SH-SY5Y (cell line): ENCODE measurements at regions not wholly inside any gene's neighbourhood (a gene's known extent, or its start where the extent isn't known, plus 50 kb on each side); places are given as distances from the start of the nearest gene placed in this dataset.

Source experiments
- GATA2 ChIP-seq: IDR thresholded peaks from 2 replicates; pipeline ENCODE4 v1.6.1; 2011; ENCODE audit warnings: mild to moderate bottlenecking, low read depth, low read length
- GATA3 ChIP-seq: IDR thresholded peaks from 2 replicates; pipeline ENCODE4 v1.6.1; 2011; ENCODE audit warnings: low read depth, mild to moderate bottlenecking, low read length, moderate library complexity

DNA sequence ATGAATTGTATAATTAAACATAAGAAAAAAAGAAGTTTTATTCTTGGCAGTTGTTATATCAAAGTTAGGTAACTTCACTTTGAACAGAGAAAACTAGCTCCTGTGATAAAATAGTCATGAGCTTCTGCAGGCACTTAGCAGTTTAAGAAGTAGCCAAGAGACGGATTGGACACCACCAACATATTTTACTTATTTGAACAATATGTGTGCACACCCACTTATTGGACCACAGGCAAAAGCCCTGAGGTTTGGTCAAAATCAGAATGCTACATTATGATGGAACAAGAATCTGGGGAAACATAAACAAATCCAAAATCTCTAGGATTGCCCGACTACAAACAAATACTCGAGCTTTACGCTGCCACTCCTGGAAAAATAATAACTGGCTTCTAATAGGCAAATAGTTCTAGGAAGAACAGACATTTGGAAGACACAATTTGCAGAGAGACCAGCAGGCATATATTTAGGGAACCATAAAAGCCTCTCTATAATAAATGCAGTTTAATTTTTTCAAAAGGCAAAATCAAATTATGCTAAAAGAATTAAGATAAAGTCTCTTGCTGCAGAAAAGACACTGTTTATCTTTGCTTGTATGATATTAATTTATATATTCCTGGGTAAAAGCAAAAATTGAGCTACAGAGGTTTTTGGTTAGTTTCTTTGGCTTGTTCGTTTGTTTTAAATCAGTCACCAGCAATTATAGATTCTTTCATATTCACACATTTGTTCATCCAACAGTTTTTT lies 117.9 kb downstream of the CDC42EP3 start:
- TF ChIP-seq GATA2 (no peak), GATA3 (no peak)
